AG09319 (cell line): ENCODE measurements at regions not wholly inside any gene's neighbourhood (a gene's known extent, or its start where the extent isn't known, plus 50 kb on each side); places are given as distances from the start of the nearest gene placed in this dataset.
A peak's percentile ranks its signal among the peaks of the same experiment; 100 is the strongest.

Experiments used
- DNase-seq: peaks from one replicate; pipeline ENCODE4 v3.0.0-alpha.2; 2010; ENCODE audit warnings: low read depth; ENCODE audit errors: extremely low read depth
- CTCF ChIP-seq: IDR thresholded peaks from 2 replicates; pipeline ENCODE4 v1.5.1; 2011; ENCODE audit warnings: low read depth, mild to moderate bottlenecking, inconsistent platforms, low read length, moderate library complexity

DNA sequence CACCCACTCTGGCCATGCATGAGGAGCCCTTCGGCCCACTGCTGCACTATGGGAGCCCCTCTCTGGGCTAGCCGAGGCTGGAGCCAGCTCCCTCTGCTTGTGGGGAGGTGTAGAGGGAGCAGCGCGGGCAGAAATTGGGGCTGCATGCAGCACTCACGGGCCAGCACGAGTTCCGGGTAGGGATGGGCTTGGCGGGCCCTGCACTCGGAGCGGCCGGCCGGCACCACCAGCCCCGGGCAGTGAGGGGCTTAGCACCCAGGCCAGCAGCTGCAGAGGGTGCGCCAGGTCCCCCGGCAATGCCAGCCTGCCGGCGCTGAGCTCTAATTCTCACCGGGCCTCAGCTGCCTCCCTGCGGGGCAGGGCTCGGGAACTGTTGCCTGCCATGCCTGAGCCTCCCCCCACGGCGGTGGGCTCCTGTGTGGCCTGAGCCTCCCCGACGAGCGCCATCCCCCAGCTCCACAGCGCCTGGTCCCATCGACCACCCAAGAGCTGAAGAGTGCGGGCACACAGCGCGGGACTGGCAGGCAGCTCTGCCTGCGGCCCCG, 209.0 kb downstream of the LTN1 start:
- no peak for TF ChIP-seq CTCF
- no peak for DNase-seq

DNA sequence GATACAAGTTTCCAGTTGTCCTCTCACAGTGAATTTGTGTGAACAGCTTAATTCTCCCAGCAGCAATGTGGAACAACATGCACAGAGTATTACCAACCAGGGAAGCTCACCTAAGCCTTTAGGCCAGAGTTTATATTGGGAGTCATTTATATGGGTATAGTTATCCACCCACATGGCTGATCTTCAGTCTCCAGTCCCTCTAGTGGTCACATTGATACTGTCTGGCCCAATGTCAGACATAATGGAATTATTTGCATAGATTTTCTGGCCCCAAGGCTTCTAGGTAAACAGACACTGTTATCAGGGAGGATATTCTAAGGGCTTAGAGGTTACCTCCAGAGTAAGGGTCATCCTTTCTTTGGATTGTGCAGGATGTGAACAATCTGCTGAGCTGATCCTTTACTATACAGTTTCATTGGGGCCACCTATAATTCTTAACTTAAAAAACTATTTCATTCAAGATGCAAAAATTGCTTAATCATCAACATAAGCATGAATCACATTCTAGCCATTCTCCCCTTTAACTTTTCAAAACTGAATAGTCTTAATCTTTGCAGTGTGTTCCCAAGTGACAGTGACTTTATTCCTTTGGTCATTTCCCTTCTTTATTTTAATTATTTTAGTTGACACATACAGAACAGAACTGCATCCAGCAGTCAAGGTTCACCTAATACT, 210.9 kb downstream of the LTN1 start:
- peak; percentile 41 for TF ChIP-seq CTCF
- DNase-seq, result no peak

DNA sequence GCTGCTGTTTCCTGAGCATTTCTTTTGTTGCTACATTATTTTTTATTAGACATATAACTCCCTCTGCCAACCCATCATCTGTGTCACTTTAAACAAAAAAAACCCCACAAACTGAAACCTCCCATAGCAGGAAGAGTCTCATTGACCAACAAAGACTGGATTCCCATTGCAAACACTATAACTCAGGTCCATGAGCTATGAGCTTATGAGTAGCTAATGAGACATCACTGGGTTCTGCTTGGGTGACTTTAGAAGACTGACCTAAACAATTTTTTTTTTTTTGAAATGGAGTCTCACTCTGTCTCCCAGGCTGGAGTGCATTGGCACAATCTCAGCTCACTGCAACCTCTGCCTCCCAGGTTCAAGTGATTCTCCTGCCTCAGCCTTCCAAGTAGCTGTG, 212.8 kb downstream of the LTN1 start:
- no peak for DNase-seq
- TF ChIP-seq CTCF, result no peak

DNA sequence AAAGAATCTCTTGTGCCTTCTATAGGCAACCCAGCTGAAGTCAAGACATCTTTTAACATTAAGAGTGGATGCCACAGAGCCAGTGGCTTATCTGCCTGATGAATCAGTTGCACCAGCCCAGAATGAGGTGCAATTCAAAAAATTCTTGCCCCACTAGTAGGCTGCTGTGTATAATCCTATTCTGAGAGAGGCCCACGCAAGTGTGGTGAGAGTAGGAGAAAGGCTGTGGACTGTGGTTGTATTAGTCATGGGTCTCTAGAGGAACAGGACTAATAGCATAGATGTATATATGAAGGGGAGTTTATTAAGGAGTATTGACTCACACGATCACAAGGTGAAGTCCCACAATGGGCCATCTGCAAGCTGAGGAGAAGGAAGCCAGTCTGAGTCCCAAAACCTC, 216.4 kb downstream of the LTN1 start:
- TF ChIP-seq CTCF, result no peak
- DNase-seq, result no peak

DNA sequence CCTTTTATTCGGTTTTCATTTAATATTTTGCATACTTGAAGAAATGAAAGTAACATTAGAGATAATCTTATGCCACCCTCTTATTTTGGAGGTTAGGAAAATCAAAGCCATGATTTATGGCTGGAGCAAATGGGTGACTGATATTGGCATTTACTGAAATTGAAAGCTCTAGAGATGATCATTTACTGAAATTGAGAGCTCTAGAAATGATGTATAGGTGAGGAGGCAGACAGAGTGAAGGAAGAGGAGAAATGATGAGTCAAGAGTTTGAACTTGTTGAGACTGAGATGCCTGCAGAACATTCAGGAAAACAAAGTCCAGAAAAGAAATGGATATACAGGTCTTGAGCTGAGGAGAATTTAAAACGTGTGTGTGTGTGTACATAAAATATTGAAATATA, 217.6 kb downstream of the LTN1 start:
- DNase-seq, result no peak
- TF ChIP-seq CTCF, result no peak

- TF ChIP-seq CTCF, result no peak
- DNase-seq, result no peak
Measured at GRCh38 chr21:28773036-28773435, 219.6 kb downstream of the LTN1 start.

DNA sequence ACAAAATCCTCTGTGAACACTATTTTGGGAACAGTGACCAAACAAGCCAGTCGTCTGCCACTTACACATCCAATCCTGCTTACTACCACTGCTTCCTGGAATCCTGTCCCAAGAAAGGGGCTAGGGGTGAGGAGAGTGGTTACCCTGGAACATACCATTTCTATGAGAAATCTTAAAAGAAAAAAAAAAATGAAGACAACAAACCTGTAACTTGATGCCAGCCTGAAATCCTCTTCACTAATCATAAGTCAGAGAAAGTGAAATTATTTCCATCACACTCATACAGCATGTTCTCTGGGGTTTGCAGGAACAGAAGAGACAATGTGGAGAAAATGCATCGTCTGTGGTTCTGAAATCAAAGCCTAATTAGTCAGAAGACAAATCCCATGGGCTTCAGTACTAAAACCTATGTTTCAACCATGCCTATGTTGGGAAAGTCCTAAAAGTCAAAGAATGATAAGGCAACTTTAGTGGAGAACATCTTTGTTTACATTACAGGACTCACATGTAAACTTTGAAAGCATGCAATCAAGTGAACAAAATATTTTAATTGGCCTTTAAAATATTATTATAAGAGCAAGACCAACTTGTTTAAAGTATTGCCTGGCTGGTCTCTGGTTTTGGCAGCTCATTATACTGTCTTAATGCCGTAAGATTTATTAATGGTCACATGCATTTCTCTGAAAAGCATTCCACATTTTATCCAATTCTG, 220.7 kb downstream of the LTN1 start:
- DNase-seq, result peak; percentile 81

More for the DNA sequence above, 220.7 kb downstream of the LTN1 start:
- TF ChIP-seq CTCF, result no peak
